ENCODE measurements at regions not wholly inside any gene's neighbourhood (a gene's known extent, or its start where the extent isn't known, plus 50 kb on each side); places are given as distances from the start of the nearest gene placed in this dataset.
"Not testable (repeated sequence)": the region's sequence is repeated elsewhere in the genome, so short reads cannot be mapped to it uniquely, and the experiment has no call there.

- Mint-ChIP-seq H3K27me3 (peaks cover 28% of the 10 kb centered on the region), H3K4me3 (no peak overlapping the region), H3K36me3 (ENCODE audit: low read depth) (peaks cover 8% of the 10 kb centered on the region), H3K27ac (no peak overlapping the region), H3K9me3 (peaks cover 20% of the 10 kb centered on the region), H3K4me1 (peaks cover 8% of the 10 kb centered on the region)
- CTCF ChIA-PET = no interaction called here
- POLR2A ChIA-PET = no interaction called here
- DNase-seq = no peak
Measured at GRCh38 chr13:50380905-50381304, 365.7 kb downstream of the KCNRG start.

- H3K9me3 Mint-ChIP-seq = peaks cover 20% of the 10 kb centered on the region
- H3K27me3 Mint-ChIP-seq = peaks cover 21% of the 10 kb centered on the region
- peaks cover 8% of the 10 kb centered on the region for H3K4me1 Mint-ChIP-seq
- no peak for DNase-seq
- ChIA-PET POLR2A (no interaction called here), CTCF (interaction anchor here (1.2 kb wide), 1 partner anchor 14 kb away, joined by 3 read pairs; no protein-coding TSS in a partner anchor)
- no peak overlapping the region for H3K4me3 Mint-ChIP-seq
- H3K27ac Mint-ChIP-seq = no peak overlapping the region
- peaks cover 8% of the 10 kb centered on the region for H3K36me3 Mint-ChIP-seq (ENCODE audit: low read depth)
Measured at GRCh38 chr13:50382511-50382910, 367.3 kb downstream of the KCNRG start.

- peaks cover 20% of the 10 kb centered on the region for H3K27me3 Mint-ChIP-seq
- CTCF ChIA-PET = no interaction called here
- no peak overlapping the region for H3K4me3 Mint-ChIP-seq
Measured at GRCh38 chr13:50382951-50383350, 367.7 kb downstream of the KCNRG start.

GRCh38 chr13:50384724-50385123 lies 369.5 kb downstream of the KCNRG start:
- H3K9me3 Mint-ChIP-seq = peaks cover 20% of the 10 kb centered on the region
- ChIA-PET CTCF (no interaction called here), POLR2A (no interaction called here)
- H3K27ac Mint-ChIP-seq = no peak overlapping the region
- DNase-seq = no peak
- H3K4me1 Mint-ChIP-seq = peaks cover 5% of the 10 kb centered on the region
- H3K36me3 Mint-ChIP-seq (ENCODE audit: low read depth) = peaks cover 8% of the 10 kb centered on the region
- no peak overlapping the region for H3K4me3 Mint-ChIP-seq
- H3K27me3 Mint-ChIP-seq = peaks cover 17% of the 10 kb centered on the region

More at GRCh38 chr13:50382951-50383350, 367.7 kb downstream of the KCNRG start:
- Mint-ChIP-seq H3K9me3 (peaks cover 20% of the 10 kb centered on the region), H3K36me3 (ENCODE audit: low read depth) (peaks cover 8% of the 10 kb centered on the region), H3K27ac (no peak overlapping the region), H3K4me1 (peaks cover 8% of the 10 kb centered on the region)
- no peak for DNase-seq
- POLR2A ChIA-PET = no interaction called here

- peaks cover 14% of the 10 kb centered on the region for H3K27me3 Mint-ChIP-seq
- H3K27ac Mint-ChIP-seq = no peak overlapping the region
- POLR2A ChIA-PET = no interaction called here
- peaks cover 6% of the 10 kb centered on the region for H3K9me3 Mint-ChIP-seq
- peaks cover 5% of the 10 kb centered on the region for H3K4me1 Mint-ChIP-seq
- H3K36me3 Mint-ChIP-seq (ENCODE audit: low read depth) = peaks cover 2% of the 10 kb centered on the region
- DNase-seq = no peak
- CTCF ChIA-PET = no interaction called here
- no peak overlapping the region for H3K4me3 Mint-ChIP-seq
Measured at GRCh38 chr13:50386541-50387050, 371.4 kb downstream of the KCNRG start.

GRCh38 chr13:50387051-50387581 lies 371.9 kb downstream of the KCNRG start:
- no peak overlapping the region for H3K27ac Mint-ChIP-seq
- H3K4me3 Mint-ChIP-seq = no peak overlapping the region
- H3K9me3 Mint-ChIP-seq = peaks cover 4% of the 10 kb centered on the region
- ChIA-PET POLR2A (no interaction called here), CTCF (no interaction called here)
- peak; percentile 16 for DNase-seq
- peaks cover 18% of the 10 kb centered on the region for H3K27me3 Mint-ChIP-seq
- peaks cover 2% of the 10 kb centered on the region for H3K36me3 Mint-ChIP-seq (ENCODE audit: low read depth)
- peaks cover 5% of the 10 kb centered on the region for H3K4me1 Mint-ChIP-seq

- Mint-ChIP-seq H3K9me3 (no peaks in the 10 kb centered on the region), H3K4me3 (no peak overlapping the region), H3K27ac (no peak overlapping the region), H3K27me3 (peaks cover 15% of the 10 kb centered on the region), H3K36me3 (ENCODE audit: low read depth) (no peaks in the 10 kb centered on the region), H3K4me1 (peaks cover 5% of the 10 kb centered on the region)
- ChIA-PET CTCF (no interaction called here), POLR2A (no interaction called here)
- no peak for DNase-seq
Measured at GRCh38 chr13:50388481-50388880, 373.2 kb downstream of the KCNRG start.

- H3K9me3 Mint-ChIP-seq = no peaks in the 10 kb centered on the region
- H3K4me1 Mint-ChIP-seq = peaks cover under 1% of the 10 kb centered on the region
- no peaks in the 10 kb centered on the region for H3K36me3 Mint-ChIP-seq (ENCODE audit: low read depth)
- POLR2A ChIA-PET = no interaction called here
- CTCF ChIA-PET = interaction anchor here (0.9 kb wide), 1 partner anchor 39 kb away, joined by 5 read pairs; no protein-coding TSS in a partner anchor
- no peak overlapping the region for H3K4me3 Mint-ChIP-seq
- no peak overlapping the region for H3K27ac Mint-ChIP-seq
- DNase-seq = no peak
- peaks cover 12% of the 10 kb centered on the region for H3K27me3 Mint-ChIP-seq
Measured at GRCh38 chr13:50389726-50390125, 374.5 kb downstream of the KCNRG start.

GRCh38 chr13:50390503-50391248 lies 375.4 kb downstream of the KCNRG start:
- peaks cover 14% of the 10 kb centered on the region for H3K27me3 Mint-ChIP-seq
- no peaks in the 10 kb centered on the region for H3K4me1 Mint-ChIP-seq
- no peaks in the 10 kb centered on the region for H3K36me3 Mint-ChIP-seq (ENCODE audit: low read depth)
- no peaks in the 10 kb centered on the region for H3K9me3 Mint-ChIP-seq
- CTCF ChIA-PET = no interaction called here
- POLR2A ChIA-PET = no interaction called here
- no peak for DNase-seq
- H3K4me3 Mint-ChIP-seq = no peak overlapping the region
- no peak overlapping the region for H3K27ac Mint-ChIP-seq

- no peaks in the 10 kb centered on the region for H3K9me3 Mint-ChIP-seq
- no peaks in the 10 kb centered on the region for H3K4me1 Mint-ChIP-seq
- ChIA-PET POLR2A (no interaction called here), CTCF (interaction anchor here (1.6 kb wide), 1 partner anchor 9 kb away, joined by 4 read pairs; no protein-coding TSS in a partner anchor)
- H3K36me3 Mint-ChIP-seq (ENCODE audit: low read depth) = no peaks in the 10 kb centered on the region
- no peak overlapping the region for H3K4me3 Mint-ChIP-seq
- no peak for DNase-seq
- H3K27me3 Mint-ChIP-seq = peaks cover 11% of the 10 kb centered on the region
- no peak overlapping the region for H3K27ac Mint-ChIP-seq
Measured at GRCh38 chr13:50392977-50393376, 377.7 kb downstream of the KCNRG start.

- Mint-ChIP-seq H3K4me1 (no peaks in the 10 kb centered on the region), H3K27me3 (peaks cover 11% of the 10 kb centered on the region), H3K9me3 (no peaks in the 10 kb centered on the region), H3K4me3 (no peak overlapping the region), H3K36me3 (ENCODE audit: low read depth) (no peaks in the 10 kb centered on the region), H3K27ac (no peak overlapping the region)
- ChIA-PET CTCF (interaction anchor here (1.6 kb wide), 1 partner anchor 9 kb away, joined by 4 read pairs; no protein-coding TSS in a partner anchor), POLR2A (no interaction called here)
- no peak for DNase-seq
Measured at GRCh38 chr13:50393628-50394027, 378.4 kb downstream of the KCNRG start.

- Mint-ChIP-seq H3K27ac (no peak overlapping the region), H3K9me3 (no peaks in the 10 kb centered on the region)
Measured at GRCh38 chr13:50396001-50396400, 380.8 kb downstream of the KCNRG start.

GRCh38 chr13:50396618-50397017 lies 381.4 kb downstream of the KCNRG start:
- H3K36me3 Mint-ChIP-seq (ENCODE audit: low read depth); H3K9me3 Mint-ChIP-seq; H3K4me3 Mint-ChIP-seq; H3K4me1 Mint-ChIP-seq; H3K27ac Mint-ChIP-seq; CTCF ChIA-PET; POLR2A ChIA-PET; H3K27me3 Mint-ChIP-seq; DNase-seq: not testable (repeated sequence)

More at GRCh38 chr13:50396001-50396400, 380.8 kb downstream of the KCNRG start:
- peaks cover 6% of the 10 kb centered on the region for H3K27me3 Mint-ChIP-seq
- no peak overlapping the region for H3K4me3 Mint-ChIP-seq
- no peaks in the 10 kb centered on the region for H3K36me3 Mint-ChIP-seq (ENCODE audit: low read depth)
- POLR2A ChIA-PET = no interaction called here
- CTCF ChIA-PET = no interaction called here
- no peak for DNase-seq
- H3K4me1 Mint-ChIP-seq = no peaks in the 10 kb centered on the region
